ENCODE measurements at regions not wholly inside any gene's neighbourhood (a gene's known extent, or its start where the extent isn't known, plus 50 kb on each side); places are given as distances from the start of the nearest gene placed in this dataset.

DNA sequence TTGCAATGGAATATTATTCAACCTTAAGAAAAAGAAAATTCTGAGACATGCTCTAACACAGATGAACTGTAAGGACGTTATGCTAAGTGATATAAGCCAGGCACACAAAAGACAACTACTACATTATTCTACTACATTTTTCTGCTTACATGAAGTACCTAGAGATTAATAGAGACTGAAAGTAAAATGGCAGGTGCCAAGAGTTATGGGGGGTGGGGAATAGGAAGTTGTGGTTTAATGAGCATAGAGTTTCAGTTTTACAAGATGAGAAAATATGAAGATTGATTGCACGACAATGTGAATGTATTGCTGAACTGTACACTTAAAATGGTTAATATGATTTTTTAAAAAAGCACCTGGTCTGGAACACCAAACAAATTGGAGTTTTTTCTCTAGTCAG is 1231.6 kb upstream of the DDX18 start:
- DNase-seq (ENCODE audit: low spot score) (no peak), ATAC-seq (ENCODE audit: low FRiP score) (no peak)
- TF ChIP-seq, protein P1, sequence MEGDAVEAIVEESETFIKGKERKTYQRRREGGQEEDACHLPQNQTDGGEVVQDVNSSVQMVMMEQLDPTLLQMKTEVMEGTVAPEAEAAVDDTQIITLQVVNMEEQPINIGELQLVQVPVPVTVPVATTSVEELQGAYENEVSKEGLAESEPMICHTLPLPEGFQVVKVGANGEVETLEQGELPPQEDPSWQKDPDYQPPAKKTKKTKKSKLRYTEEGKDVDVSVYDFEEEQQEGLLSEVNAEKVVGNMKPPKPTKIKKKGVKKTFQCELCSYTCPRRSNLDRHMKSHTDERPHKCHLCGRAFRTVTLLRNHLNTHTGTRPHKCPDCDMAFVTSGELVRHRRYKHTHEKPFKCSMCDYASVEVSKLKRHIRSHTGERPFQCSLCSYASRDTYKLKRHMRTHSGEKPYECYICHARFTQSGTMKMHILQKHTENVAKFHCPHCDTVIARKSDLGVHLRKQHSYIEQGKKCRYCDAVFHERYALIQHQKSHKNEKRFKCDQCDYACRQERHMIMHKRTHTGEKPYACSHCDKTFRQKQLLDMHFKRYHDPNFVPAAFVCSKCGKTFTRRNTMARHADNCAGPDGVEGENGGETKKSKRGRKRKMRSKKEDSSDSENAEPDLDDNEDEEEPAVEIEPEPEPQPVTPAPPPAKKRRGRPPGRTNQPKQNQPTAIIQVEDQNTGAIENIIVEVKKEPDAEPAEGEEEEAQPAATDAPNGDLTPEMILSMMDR (IDR thresholded peaks at IDR 0.05): no peak

DNA sequence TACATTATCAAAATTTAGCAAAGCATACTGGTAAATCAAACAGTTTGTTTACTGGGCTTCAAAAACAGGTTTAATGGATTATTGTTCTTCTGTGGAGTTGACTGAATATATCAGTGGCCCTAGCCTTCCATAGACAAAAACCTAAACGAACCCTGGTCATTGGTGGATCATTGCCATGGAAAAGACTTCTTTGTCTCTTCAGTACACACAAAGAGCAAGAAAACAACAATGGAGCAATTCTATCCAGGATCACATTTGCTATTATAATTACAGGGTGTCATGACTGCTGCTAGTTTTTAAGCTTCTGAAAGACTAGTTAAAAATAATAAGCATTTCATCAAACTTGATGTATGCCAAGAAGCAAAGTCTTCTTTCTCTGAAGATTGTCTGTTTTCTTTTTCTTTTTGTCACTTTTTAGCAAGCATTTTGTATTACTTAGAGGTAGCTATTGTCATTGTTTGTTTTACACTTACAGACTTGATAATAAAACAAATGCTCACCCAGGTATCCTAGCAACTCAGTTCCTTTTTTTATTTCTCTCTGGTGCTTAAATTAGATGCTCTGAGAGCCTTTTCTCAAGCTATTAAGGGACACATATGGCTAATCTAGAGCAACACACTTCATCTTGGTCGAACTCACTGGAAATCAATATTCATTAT is 1228.7 kb upstream of the DDX18 start:
- no peak for DNase-seq (ENCODE audit: low spot score)

DNA sequence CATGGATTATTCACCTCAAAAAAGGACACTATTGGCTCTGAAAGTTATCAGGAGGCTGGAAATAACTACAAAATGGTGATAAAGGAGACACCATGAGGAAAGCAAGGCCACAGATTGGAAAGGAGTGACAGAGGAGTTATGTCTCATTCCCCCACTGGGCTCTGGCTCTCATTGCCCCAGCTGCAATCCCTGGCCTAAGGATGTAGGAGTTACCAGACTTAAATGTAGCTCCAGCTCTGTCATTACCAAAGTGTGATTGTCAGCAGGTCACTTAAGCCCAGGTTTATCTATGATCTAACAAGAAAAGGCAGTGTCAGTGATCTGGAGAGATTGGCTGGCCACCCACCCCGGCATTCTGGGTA is 1228.2 kb upstream of the DDX18 start:
- no peak for ATAC-seq (ENCODE audit: low FRiP score)
- no peak for DNase-seq (ENCODE audit: low spot score)
- TF ChIP-seq, protein P1 (IDR thresholded peaks at IDR 0.05): no peak

More for the DNA sequence above, 1228.7 kb upstream of the DDX18 start:
- no peak for ATAC-seq (ENCODE audit: low FRiP score)
- TF ChIP-seq, protein P1 (IDR thresholded peaks at IDR 0.05): no peak
